Amniotic epithelial cell (primary cell): ENCODE measurements at regions not wholly inside any gene's neighbourhood (a gene's known extent, or its start where the extent isn't known, plus 50 kb on each side); places are given as distances from the start of the nearest gene placed in this dataset.
"Not testable (repeated sequence)": the region's sequence is repeated elsewhere in the genome, so short reads cannot be mapped to it uniquely, and the experiment has no call there.

Experiments
- DNase-seq: peaks from one replicate; pipeline ENCODE4 v3.0.0-alpha.2; 2010; ENCODE audit warnings: low read depth

DNA sequence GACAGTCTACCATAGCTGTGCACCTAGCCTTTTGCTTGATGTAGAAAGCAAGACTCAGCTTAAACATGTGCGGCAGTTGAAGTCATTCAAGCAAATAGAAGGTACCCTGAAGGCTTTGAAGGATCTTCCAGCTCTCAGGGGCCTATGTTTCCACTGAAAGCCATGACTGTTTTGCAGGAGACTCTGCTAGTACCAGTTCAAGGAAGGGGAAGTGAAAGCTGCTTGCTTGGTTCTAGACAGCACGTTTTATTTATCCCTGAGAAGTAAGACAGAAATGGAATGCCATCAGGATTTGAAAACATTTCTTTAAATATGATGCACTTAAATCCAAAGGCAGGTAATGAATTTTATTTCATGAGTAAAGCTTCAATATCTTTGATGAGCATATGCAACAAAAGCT lies 311.4 kb downstream of the PDCD6IP start:
- DNase-seq: no peak

DNA sequence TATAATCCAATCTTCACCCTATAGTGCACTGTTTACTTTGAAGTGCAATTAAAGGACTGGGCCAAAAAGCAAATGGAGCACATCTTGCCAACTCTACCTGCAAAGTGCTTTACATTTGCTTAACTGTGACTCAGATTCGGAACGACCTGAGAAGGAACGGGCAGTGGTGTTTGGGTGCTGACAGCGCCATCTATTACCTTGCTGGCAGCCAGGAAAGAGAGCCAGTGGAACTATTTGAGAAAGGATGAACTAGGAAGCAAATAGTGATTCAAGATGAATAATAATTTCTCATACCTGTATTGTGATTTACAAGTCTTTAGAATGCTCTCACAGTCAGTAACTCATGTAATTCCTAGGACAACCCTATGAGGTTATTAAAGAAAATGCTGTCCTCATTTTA lies 312.9 kb downstream of the PDCD6IP start:
- DNase-seq: no peak

DNA sequence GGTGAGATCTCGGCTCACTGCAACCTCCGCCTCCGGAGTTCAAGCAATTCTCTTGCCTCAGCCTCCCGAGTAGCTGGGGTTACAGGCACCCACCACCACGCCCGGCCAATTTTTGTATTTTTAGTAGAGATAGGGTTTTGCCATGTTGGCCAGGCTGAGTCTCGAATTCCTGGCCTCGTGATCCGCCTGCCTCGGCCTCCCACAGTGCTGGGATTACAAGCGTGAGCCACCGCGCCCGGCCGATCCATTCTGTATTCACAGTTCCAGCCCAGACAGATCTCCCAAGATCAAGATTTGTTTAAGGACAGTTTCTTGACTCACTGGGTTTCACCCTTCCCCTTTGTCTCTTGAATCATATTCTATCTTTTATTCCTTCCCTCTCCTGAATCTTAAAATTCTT lies 313.8 kb downstream of the PDCD6IP start:
- not testable (repeated sequence) for DNase-seq

DNA sequence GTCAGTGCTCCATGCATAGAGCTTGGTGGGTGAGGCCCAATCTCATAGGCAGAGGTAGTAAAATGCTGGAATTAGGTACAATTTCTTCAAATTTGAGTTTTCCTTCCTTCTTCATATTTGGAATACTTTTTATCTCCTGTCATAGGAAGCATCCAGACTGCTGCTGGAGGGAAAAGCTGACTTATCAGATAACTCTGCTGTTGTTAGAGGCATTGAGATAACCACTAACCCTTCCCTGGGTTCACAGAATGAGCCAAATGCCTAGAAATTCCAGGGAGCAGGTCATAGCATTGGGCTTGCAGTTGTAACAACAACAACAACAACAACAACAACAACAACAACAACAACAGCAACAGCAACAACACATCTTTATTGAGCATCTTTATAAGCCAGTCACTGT lies 332.7 kb downstream of the PDCD6IP start:
- DNase-seq: no peak

DNA sequence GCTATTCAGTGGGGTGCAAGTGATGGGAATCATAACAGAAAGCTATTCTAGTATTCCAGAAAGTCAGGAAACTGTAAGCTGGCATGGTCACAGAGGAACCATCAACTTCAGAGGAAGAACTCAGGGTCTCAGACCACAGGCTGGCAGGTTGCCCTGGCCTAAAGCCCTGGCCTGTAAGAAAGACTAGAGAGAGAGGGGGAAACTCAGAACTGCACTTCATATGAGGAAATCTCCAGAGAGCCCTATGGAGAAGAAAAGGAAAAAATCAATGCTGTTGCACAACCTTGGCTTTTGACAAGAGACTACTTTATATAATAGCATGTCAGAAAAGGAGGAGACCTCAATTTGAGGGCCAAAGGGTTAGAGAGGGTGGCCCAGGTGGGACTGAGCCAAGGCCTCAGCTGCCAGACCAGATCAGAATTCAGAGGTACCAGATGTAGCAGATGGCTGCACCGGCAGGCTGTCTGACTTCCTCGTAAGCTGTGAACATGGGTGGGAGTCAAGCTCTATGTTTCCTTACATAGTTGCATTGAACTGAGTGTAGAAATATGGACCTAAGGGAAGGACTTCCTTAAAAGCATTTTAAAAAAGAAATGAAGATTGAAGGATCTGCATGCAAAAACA lies 333.8 kb downstream of the PDCD6IP start:
- DNase-seq: no peak

DNA sequence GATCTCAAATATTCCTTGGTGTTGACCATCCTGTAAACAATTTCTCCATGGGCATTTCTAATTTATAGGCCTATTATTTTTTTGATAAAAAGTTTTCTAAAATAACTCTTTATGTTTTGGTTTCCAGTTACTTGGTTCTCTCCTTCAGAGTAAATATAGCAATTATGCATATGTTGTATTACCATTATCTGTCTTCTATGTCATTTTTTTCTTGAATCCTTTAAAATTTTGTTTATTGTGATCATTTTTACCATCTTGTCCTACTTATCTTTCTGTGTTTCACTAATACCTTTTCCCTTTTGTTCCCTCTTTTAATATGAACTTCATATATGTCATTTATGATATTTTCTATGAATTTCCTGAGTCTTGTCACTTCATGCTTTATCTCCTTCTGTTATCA lies 341.1 kb downstream of the PDCD6IP start:
- no peak for DNase-seq

DNA sequence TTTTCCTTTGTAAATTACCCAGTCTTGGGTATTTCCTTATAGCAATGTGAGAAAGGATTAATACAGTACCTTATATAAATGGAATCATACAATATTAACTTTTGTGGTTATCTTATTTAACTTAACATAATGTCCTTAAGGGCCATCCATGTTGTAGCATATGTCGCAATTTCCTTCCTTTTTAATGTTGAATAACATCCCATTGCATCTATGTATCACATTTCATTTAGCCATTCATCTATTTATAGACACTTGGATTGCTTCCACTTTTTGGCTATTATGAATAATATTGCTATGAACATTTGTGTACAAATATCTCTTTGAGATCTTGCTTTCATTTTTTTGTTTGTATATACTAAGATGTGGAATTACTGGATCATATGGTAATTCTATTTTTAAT lies 342.2 kb downstream of the PDCD6IP start:
- DNase-seq: no peak

DNA sequence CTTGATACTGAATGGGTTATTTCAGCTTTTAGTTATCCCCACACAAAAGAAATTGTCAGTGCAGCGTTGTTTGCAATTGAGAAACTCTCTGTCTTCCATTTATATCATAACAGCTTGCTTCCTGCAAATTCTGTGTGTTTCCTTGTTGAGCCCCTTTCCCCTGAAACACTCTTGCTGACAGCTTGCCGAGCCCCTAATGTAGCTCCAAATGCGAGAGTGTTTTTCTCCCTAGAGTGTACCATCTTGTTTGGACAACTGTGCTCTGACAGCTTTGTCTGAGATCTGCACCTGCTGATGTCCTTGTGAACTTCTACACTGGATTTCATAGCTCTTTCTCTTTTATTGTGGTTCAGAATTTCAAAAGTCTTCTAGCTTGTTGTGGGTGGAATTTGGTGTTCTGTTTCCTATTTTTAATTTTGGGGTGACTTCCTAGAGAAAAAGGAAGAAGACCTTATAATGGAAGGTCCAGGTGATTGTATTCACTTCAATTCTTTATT lies 343.5 kb downstream of the PDCD6IP start:
- DNase-seq: no peak

DNA sequence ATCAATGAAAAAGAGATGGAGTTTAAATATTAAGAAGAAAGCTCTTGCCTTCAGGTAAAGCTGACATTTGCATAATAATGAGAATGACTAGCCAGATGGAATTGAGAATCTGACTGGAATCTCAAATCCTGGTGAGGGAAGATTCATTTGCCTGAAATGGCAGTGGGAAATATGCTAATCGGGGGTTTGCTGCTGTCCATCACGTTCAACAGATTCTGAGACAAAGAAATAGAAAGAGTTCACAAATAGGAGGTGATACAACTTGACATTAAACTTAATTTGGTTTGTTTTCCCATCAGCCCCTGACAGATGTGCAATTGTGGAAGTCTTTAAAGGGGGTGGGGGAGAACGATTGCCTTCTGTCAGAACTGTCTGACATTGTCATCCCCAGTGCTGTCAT lies 347.4 kb downstream of the PDCD6IP start:
- no peak for DNase-seq

DNA sequence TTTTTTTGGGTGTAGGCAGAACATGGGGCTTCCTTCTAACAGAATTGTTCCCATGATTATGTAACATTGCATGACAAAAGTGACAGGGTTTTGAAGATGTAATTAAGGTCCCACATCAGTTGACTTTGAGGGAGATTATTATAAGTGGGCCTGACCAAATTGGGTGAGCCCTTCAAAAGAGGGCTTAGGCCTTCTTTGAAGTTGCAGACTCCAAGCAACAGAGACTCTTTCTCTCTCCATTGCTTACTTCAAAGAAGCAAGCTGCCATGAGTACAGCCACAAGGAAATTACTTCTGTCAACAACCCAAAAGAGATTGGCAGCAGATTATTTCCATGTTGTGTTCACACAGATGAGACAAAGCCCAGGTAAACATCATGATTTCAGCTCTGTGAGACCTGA lies 348.2 kb downstream of the PDCD6IP start:
- no peak for DNase-seq

DNA sequence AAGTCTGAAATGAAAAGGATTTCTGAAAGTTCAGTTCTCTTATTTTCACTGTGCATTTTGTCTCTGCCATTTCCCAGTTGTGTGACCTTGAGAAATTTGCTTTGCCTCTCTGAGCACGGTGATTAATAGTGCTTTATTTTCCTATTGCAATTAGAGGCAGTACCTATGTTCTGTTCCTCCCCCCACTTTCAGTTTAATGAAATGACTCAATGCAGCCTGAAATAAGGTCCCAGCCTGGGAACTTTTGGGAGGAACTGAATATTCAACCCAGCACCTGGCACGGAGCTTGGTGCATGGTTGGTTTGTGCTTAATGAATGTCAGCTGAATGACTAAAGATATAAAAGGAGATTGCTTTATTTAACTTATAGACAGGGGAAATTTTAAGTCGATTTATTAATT lies 352.6 kb downstream of the PDCD6IP start:
- no peak for DNase-seq

DNA sequence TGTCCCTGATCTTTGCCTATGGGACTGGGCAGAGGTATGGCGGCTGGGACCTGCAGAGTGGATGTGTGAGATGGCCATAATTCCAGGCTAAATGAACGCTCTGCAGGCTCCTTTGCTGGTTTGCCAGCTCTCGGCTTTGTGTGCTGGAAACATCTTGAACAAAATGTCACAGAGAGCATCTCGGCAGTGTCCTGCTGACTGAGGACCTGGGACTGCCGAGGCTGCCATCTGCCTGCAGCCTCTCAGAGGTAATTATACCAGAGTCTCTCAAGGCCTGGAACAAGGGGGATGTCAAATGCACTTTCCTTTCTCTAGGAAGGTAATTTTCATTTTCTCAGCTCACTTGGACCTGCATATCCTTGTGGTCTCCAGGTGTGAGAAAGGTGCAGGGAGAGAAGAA lies 354.2 kb downstream of the PDCD6IP start:
- no peak for DNase-seq

DNA sequence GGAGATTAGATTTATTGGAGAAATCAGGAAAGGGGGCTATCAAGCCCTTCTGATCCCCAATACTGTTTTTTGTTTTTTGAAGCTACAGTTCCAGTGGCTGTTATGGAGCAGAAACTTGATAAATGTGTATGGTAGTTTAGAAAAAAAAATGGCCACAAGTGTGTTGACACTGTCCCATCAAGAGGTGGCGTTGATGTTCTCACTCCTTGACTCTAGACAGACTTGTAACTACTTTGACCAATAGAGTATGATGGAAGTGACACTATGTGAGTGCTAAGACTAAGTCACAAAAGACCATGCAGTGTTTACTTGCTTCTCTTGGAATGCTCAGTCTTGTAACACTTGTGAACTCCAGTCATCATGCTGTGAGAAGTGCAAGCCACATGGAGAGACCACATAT lies 356.7 kb downstream of the PDCD6IP start:
- DNase-seq: no peak

DNA sequence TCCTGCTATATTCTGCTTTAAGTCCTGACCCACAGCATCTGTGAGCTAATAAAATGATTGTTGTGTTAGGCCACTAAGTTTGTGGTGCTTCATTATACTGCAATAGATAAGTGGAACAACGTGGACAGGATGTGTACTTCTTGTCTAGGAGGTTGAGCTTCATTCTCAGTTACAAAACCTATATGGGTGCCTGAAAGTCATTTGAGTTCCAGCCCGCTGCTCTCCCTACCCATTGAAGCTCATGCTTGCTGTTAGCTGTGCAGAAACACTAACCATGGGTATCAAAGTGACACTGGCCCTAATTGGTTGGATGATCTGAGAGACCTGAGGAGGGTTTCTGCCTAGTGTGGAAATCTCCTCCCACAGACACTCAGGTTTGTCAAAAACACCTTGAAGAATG lies 357.2 kb downstream of the PDCD6IP start:
- no peak for DNase-seq

DNA sequence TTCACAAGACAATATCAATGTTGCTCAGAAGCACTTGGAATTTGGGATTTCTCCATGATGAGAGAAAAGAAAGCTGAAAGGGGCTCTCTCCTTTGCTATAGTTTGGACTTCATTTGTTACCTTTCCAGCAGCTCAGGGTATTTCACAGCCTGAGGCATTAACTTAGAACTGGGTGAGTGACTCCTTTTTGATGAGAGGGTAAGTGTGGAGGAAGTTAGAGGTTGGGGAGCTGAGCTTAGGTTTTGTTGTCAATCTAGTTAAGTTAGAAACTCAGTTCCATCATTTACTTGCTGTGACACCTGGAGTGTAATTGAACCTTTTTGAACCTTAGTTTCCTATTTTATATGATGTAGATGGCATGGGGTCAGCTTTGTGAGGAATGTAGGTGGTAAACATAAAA lies 359.1 kb downstream of the PDCD6IP start:
- no peak for DNase-seq

DNA sequence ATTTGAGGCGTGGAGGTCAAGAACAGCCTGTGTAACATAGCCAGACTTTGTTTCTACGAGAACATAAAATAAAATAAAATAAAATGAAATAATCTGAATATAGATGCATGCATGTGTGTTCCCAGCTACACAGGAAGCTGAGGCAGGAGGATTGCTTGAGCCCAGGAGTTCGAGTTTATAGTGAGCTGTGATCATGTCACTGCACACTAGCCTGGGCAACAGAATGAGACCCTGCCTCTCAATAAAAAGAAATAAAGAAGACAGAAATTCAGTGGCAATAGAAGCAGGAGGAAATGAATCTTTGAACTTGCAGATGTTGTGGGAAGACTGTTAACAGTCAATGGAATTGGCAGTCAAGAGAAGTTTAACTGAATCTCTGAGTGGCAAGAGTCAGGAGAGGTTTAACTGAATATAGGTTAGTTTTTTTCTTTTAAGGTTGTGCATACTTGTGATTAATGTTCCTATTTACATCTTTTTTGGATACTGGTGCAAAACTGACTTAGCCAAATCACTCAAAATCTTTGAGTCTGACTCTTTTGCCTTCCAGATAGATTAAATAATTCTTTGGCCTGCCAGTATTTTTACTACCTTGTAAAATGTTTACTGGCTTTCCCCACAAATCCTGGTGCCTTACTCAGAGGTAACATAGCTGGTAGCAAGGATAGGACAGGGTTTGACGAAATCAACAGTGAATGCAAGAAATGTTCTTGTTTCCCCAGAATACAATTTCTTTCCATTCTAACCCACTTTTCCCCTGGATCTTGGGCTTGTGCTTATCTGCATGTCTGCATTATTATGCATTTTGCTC lies 361.4 kb downstream of the PDCD6IP start:
- no peak for DNase-seq

DNA sequence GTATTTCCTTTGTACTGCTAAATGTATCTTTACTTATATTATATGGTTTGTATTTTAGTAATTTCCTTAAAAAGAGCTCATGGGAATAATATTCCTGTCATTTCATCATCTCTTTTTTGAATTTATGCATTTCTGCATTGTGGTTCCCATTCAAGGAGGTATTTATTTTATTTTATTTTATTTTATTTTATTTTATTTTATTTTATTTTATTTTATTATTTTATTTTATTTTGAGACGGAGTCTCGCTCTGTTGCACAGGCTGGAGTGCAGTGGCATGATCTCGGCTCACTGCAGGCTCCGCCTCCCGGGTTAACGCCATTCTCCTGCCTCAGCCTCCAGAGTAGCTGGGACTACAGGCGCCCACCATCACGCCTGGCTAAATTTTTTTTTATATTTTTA lies 371.2 kb downstream of the PDCD6IP start:
- DNase-seq: not testable (repeated sequence)

DNA sequence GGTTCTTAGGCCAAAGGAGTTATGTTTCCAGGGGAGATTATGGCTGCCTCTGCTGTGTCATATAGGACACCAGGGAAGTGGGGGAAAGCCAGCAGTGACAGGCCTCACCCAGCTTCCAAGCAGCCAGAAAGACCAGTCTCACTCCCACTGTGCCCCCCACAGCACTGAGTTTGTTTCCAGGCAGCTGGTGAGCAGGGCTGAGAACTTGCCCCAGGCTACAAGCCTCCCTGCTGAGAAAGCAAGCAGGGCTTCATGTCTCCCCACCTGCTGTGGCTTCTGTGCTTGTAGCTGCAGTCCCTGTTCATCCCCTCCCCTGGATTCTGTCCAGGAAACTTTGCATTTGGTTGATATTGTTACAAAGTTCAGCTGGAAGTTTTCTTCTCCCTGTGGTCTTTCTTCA lies 376.3 kb downstream of the PDCD6IP start:
- DNase-seq: no peak

DNA sequence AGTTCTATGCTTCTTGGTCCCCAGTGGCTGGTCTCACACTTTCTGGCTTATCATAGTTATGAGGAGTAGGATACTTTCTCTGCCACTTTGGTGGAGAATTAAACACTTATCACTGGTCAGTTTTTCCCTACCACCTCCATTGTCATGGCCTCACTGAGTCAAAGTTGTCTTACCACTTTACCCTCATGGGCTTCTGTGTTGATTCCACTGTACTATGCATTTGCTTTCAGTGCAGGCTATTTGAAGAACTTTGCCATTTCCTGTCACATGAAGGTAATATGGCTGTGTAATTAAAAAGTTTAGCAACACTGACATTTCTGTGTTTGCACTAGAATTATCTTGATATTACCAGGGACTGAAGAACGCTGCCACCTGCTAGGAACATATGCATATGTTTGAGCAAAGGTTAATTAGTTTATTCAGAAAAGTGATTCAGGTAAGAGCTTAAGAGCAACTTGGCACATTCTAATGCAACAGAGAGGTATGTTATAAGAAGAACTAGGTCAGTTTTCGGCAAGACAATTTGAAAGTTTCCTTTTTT lies 377.3 kb downstream of the PDCD6IP start:
- DNase-seq: no peak

DNA sequence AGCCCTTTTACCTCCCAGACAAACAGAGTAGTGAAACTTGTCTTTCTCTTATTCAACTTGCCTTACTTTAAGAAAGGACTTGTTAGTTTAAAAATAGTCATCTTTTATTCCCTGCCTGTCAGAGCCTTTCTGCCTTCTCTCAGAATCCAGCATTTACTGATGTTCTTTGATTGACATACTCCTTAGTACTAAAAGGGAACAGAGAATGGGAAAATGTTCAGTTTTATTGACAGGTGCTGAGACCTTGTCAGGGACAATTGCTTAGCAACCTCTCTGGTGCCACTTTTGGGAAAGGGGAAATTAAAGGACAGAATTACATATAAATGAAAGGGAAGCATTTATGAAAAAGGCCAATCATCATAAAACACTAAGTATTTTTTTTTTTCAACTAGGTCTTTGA lies 378.3 kb downstream of the PDCD6IP start:
- DNase-seq: no peak

DNA sequence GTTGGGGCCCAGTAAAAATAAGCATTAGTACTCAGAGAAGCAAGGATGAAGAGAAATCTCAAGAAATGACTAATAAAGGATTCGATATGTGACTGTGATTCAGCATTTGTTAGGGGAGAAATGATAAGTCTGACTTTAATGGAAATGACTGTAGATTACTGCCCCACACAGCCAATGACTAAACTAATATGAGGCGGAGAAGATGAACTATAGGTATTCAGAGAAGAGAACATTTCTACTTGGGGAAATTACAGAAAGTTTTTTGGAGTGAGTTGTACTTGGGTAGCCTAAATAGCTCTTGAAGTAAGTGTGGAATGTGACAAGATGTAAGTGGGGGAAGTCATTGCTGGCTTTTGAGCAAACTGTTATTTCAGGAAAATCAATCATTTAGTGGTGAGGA lies 380.0 kb downstream of the PDCD6IP start:
- DNase-seq: no peak

DNA sequence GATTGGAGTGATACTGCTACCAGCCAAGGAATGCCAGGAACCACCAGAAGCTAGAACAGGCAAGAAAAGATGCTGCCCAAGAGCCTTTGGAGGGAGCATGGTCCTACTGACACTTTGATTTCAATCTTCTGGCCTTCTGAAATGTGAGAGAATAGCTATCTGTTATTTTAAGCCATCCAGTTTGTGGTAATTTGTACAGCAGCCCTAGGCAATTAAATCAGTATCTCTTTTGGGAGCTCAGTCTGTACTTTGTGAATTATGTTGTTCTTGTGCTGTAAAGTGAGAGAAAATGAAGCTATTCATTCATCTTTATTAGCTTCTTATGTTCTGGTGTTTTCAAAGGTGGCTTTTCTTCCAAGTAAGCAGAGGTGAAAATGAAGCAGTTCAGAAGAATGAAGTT lies 381.3 kb downstream of the PDCD6IP start:
- DNase-seq: no peak

DNA sequence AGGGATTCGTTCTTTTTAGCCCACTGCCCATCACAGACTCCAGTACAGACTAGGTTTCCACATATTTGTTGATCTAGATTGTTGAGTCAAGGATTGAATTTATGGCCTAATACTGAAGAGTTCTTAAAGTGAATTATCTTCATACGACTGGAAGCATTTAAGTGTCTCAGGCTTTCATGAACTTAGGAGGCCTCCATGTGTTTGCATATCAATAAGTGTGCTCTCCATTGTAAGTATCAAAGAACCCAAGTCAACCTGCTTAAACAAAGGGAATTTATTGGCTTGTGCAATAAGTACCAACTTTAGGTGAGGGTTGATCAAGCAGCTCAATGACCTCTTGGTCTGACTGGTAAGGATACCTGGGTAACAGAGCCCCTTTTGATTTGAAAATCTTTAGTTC lies 382.1 kb downstream of the PDCD6IP start:
- DNase-seq: no peak

DNA sequence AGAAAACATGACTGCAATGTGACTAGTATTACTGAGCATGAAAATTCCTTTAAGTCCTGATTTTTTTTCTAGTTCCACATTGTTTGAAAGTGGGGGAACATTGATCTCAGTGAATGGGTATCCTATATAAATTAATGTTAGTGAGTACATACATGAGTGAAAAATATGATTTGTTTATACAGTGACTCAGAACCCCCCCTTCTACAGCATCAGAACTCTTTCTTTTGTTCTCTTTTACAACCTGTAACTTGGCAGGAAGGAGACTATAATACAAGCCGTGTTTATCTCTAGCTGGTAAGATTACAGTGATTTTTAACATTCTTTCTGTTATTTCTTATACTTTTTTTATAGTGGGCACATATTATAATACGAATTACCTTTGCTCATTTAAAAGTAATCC lies 384.7 kb downstream of the PDCD6IP start:
- no peak for DNase-seq
